HepG2 (cell line): ENCODE measurements at regions not wholly inside any gene's neighbourhood (a gene's known extent, or its start where the extent isn't known, plus 50 kb on each side); places are given as distances from the start of the nearest gene placed in this dataset.

Experiments
- CTCF ChIP-seq: sonication (generic); formaldehyde crosslinking; IDR thresholded peaks from 2 replicates; pipeline ENCODE4 v1.5.0; 2020; ENCODE audit warnings: mild to moderate bottlenecking, missing genetic modification reagents, moderate library complexity
- FOSL1 ChIP-seq: sonication (generic); formaldehyde crosslinking; IDR thresholded peaks from 2 replicates; pipeline ENCODE4 v1.9.0; 2021; ENCODE audit warnings: missing genetic modification reagents, borderline replicate concordance
- HDAC1 ChIP-seq: sonication (generic); formaldehyde crosslinking; IDR thresholded peaks from 2 replicates; pipeline ENCODE4 v1.5.1; 2020; ENCODE audit warnings: mild to moderate bottlenecking, missing genetic modification reagents
- SRSF1 ChIP-seq: fragments of 200-400 bp; formaldehyde crosslinking; optimal IDR thresholded peaks from 2 replicates; pipeline ENCODE3; 2017; ENCODE audit warnings: mild to moderate bottlenecking, low read depth, low read length, moderate library complexity

- TF ChIP-seq HDAC1 (CRISPR knock-in tag) (no peak), CTCF (CRISPR knock-in tag) (no peak), FOSL1 (no peak), SRSF1 (no peak)
These were observed 331.7 kb downstream of the GPM6A start for GRCh38 chr4:175480404-175480803.
